MM.1S (cell line): ENCODE measurements at regions not wholly inside any gene's neighbourhood (a gene's known extent, or its start where the extent isn't known, plus 50 kb on each side); places are given as distances from the start of the nearest gene placed in this dataset.

Source experiments
- EZH2 ChIP-seq: fragments of 300-600 bp; sonication (generic); optimal IDR thresholded peaks from 2 replicates; pipeline ENCODE3; 2017; ENCODE audit warnings: low read depth, mild to moderate bottlenecking, antibody characterized with exemption, low read length, mixed read lengths
- TF ChIP-seq, protein P1 (sequence below): fragments of 300-600 bp; sonication (generic); IDR thresholded peaks from 2 replicates; pipeline ENCODE4 v1.5.1; 2016; ENCODE audit warnings: antibody characterized with exemption, low read length, mixed read lengths

DNA sequence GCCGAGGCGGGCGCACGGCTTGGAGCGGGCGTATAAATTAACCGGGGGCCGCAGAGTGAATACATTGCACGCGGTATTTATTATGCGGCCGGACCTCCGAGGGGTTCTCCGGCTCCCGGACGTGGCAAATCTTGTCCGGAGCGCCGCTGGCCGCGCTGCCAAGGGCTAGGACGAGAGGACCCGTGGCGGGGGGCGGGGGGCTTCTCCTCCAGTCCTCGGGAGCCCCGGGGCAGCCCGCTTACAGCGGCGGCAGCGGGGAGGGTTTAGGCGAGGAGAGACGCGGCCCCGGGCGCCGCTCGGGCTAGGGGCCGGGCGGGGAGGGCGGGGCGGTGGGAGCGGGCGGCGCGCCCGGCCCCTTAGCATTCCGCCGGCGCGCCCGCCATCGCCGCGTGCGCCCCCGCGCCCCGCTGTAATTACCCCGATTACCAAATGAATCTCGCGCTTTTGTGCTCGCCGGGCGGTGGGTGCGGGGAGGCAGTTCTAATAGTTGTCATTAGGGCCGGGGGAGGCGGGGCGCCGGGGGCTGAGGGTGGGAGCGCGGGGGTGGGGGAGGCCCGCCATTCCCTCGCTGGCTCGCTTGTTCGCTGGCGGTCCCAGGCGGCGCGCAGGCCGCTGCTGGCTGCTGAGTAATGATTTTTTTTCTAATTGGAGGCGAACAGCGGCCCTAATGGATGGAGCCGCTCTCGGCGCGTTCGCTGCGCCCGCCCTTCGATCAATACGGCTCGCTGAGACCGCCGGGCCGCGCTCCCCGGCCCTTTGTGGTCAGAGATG is 276.6 kb downstream of the BCOR start:
- TF ChIP-seq, protein P1, sequence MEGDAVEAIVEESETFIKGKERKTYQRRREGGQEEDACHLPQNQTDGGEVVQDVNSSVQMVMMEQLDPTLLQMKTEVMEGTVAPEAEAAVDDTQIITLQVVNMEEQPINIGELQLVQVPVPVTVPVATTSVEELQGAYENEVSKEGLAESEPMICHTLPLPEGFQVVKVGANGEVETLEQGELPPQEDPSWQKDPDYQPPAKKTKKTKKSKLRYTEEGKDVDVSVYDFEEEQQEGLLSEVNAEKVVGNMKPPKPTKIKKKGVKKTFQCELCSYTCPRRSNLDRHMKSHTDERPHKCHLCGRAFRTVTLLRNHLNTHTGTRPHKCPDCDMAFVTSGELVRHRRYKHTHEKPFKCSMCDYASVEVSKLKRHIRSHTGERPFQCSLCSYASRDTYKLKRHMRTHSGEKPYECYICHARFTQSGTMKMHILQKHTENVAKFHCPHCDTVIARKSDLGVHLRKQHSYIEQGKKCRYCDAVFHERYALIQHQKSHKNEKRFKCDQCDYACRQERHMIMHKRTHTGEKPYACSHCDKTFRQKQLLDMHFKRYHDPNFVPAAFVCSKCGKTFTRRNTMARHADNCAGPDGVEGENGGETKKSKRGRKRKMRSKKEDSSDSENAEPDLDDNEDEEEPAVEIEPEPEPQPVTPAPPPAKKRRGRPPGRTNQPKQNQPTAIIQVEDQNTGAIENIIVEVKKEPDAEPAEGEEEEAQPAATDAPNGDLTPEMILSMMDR = no peak
- no peak for TF ChIP-seq EZH2
